ENCODE measurements at regions not wholly inside any gene's neighbourhood (a gene's known extent, or its start where the extent isn't known, plus 50 kb on each side); places are given as distances from the start of the nearest gene placed in this dataset.

- TF ChIP-seq ZBTB46 (CRISPR knock-in tag; IDR thresholded peaks at IDR 0.05; ENCODE audit: borderline replicate concordance) (no peak), ZFX (CRISPR knock-in tag; IDR thresholded peaks at IDR 0.05; ENCODE audit: low read depth) (no peak), KDM2A (CRISPR knock-in tag; IDR thresholded peaks at IDR 0.05; ENCODE audit: borderline replicate concordance, low read depth) (peak; percentile 62; the same call in 1 of the 2 replicates), ZNF850 (CRISPR knock-in tag; conservative IDR thresholded peaks at IDR 0.05) (no peak), THAP11 (CRISPR knock-in tag; IDR thresholded peaks at IDR 0.05) (peak; percentile 71), ZBTB21 (CRISPR knock-in tag; IDR thresholded peaks at IDR 0.05) (peak; percentile 88), ZNF770 (CRISPR knock-in tag; IDR thresholded peaks at IDR 0.05) (no peak), RAD51 (IDR thresholded peaks at IDR 0.05; ENCODE audit: borderline replicate concordance) (no peak), DR1 (CRISPR knock-in tag; IDR thresholded peaks at IDR 0.05) (no peak), GABPA (IDR thresholded peaks at IDR 0.05; ENCODE audit: low read depth, low read length) (no peak), GABPA (CRISPR knock-in tag; IDR thresholded peaks at IDR 0.05; ENCODE audit: low read depth) (peak; percentile 44), ZNF101 (CRISPR knock-in tag; IDR thresholded peaks at IDR 0.05; ENCODE audit: borderline replicate concordance, low read depth) (no peak), MIER2 (CRISPR knock-in tag; IDR thresholded peaks at IDR 0.05) (peak; percentile 68), CREM (IDR thresholded peaks at IDR 0.05) (peak; percentile 97), CREM (CRISPR knock-in tag; IDR thresholded peaks at IDR 0.05) (no peak), ZSCAN21 (CRISPR knock-in tag; IDR thresholded peaks at IDR 0.05; ENCODE audit: borderline replicate concordance) (peak; percentile 67; the same call in 1 of the 2 replicates), ZNF468 (CRISPR knock-in tag; IDR thresholded peaks at IDR 0.05) (no peak)
- TF ChIP-seq, protein P1, sequence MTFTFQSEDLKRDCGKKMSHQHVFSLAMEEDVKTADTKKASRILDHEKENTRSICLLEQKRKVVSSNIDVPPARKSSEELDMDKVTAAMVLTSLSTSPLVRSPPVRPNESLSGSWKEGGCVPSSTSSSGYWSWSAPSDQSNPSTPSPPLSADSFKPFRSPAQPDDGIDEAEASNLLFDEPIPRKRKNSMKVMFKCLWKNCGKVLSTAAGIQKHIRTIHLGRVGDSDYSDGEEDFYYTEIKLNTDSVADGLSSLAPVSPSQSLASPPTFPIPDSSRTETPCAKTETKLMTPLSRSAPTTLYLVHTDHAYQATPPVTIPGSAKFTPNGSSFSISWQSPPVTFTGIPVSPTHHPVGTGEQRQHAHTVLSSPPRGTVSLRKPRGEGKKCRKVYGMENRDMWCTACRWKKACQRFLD (CRISPR knock-in tag; IDR thresholded peaks at IDR 0.05; ENCODE audit: borderline replicate concordance), result no peak
- TF ChIP-seq, protein P2, sequence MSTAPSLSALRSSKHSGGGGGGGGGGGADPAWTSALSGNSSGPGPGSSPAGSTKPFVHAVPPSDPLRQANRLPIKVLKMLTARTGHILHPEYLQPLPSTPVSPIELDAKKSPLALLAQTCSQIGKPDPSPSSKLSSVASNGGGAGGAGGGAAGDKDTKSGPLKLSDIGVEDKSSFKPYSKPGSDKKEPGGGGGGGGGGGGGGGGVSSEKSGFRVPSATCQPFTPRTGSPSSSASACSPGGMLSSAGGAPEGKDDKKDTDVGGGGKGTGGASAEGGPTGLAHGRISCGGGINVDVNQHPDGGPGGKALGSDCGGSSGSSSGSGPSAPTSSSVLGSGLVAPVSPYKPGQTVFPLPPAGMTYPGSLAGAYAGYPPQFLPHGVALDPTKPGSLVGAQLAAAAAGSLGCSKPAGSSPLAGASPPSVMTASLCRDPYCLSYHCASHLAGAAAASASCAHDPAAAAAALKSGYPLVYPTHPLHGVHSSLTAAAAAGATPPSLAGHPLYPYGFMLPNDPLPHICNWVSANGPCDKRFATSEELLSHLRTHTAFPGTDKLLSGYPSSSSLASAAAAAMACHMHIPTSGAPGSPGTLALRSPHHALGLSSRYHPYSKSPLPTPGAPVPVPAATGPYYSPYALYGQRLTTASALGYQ (CRISPR knock-in tag; IDR thresholded peaks at IDR 0.05), result peak; percentile 99
These were observed 214.1 kb upstream of the USP24 start (continued) for GRCh38 chr1:55428944-55429931.
